ENCODE measurements at regions not wholly inside any gene's neighbourhood (a gene's known extent, or its start where the extent isn't known, plus 50 kb on each side); places are given as distances from the start of the nearest gene placed in this dataset.

DNA sequence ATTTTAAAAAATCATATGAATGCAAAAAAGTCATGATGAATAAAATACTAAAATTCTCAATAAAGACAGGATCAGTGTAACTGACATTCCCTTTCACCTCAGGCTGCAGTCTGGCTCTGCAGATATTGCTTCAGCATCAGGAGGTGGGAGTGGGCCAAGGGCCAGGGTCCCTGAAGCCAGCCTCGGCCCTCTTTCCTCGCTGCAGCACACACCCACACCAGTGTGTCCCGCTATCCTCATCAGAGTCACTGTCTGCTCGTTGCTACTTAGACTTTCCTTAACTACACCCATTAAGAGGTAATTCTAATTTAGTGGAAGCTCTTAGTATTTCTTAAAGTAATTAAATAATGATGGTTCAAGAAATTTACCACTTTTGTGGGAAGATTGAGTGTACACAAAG is 298.2 kb downstream of the UBE3D start:
- TF ChIP-seq, protein P1, sequence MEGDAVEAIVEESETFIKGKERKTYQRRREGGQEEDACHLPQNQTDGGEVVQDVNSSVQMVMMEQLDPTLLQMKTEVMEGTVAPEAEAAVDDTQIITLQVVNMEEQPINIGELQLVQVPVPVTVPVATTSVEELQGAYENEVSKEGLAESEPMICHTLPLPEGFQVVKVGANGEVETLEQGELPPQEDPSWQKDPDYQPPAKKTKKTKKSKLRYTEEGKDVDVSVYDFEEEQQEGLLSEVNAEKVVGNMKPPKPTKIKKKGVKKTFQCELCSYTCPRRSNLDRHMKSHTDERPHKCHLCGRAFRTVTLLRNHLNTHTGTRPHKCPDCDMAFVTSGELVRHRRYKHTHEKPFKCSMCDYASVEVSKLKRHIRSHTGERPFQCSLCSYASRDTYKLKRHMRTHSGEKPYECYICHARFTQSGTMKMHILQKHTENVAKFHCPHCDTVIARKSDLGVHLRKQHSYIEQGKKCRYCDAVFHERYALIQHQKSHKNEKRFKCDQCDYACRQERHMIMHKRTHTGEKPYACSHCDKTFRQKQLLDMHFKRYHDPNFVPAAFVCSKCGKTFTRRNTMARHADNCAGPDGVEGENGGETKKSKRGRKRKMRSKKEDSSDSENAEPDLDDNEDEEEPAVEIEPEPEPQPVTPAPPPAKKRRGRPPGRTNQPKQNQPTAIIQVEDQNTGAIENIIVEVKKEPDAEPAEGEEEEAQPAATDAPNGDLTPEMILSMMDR (IDR thresholded peaks at IDR 0.05), result no peak
- intact Hi-C loops (cut with micrococcal nuclease), result no loop called here
- H3K9me3 ChIP-seq (replicated peaks in 1 of 2; ENCODE audit: control insufficient read depth in 1 of 2, insufficient read depth in 1 of 2, low read length in 2 of 2), result no peaks in the 10 kb centered on the region
- no peak overlapping the region for H3K27ac ChIP-seq (ENCODE audit: low read depth in 1 of 2, low read length in 2 of 2)
- no peaks in the 10 kb centered on the region for H4K20me1 ChIP-seq (ENCODE audit: insufficient read depth, low read length)
- no peak overlapping the region for H3K27ac Mint-ChIP-seq
- no peaks in the 10 kb centered on the region for H3K27me3 Mint-ChIP-seq (ENCODE audit: low read depth in 3 of 3)
- H3K4me1 ChIP-seq (ENCODE audit: control insufficient read depth in 1 of 2, insufficient read depth in 2 of 2, low read length in 2 of 2), result no peaks in the 10 kb centered on the region
- no peaks in the 10 kb centered on the region for H3K27me3 ChIP-seq (ENCODE audit: control insufficient read depth in 2 of 2, insufficient read depth in 2 of 2, low read length in 2 of 2)
- H3K9me3 Mint-ChIP-seq, result peaks cover 0 to 3% (median 0%) of the 10 kb centered on the region in 7 donors
- no peak overlapping the region for H3K4me3 ChIP-seq (replicated peaks in 1 of 3; ENCODE audit: low read depth in 2 of 3, low read length in 3 of 3)
- H3K9ac ChIP-seq (ENCODE audit: insufficient read depth, low read length, poor library complexity, severe bottlenecking), result no peak overlapping the region
- H3K36me3 ChIP-seq (replicated peaks in 1 of 2; ENCODE audit: control insufficient read depth in 1 of 2, insufficient read depth in 2 of 2, low read length in 2 of 2), result no peaks in the 10 kb centered on the region
- H3K36me3 Mint-ChIP-seq, result no peaks in the 10 kb centered on the region
- no peaks in the 10 kb centered on the region for H3K79me2 ChIP-seq (ENCODE audit: insufficient read depth, low read length)
- WGBS (ENCODE audit: insufficient coverage), result no CpG with 5 or more reads among the region's 4 CpGs
- DNase-seq, result no peak
- H3K4me3 Mint-ChIP-seq, result no peak overlapping the region
- no peak overlapping the region for H2AFZ ChIP-seq (ENCODE audit: insufficient read depth, low read depth, low read length, poor library complexity, severe bottlenecking)
- H3K4me2 ChIP-seq (replicated peaks; ENCODE audit: extremely low read depth, low read length, poor library complexity, severe bottlenecking), result no peak overlapping the region
- no peaks in the 10 kb centered on the region for H3K4me1 Mint-ChIP-seq

DNA sequence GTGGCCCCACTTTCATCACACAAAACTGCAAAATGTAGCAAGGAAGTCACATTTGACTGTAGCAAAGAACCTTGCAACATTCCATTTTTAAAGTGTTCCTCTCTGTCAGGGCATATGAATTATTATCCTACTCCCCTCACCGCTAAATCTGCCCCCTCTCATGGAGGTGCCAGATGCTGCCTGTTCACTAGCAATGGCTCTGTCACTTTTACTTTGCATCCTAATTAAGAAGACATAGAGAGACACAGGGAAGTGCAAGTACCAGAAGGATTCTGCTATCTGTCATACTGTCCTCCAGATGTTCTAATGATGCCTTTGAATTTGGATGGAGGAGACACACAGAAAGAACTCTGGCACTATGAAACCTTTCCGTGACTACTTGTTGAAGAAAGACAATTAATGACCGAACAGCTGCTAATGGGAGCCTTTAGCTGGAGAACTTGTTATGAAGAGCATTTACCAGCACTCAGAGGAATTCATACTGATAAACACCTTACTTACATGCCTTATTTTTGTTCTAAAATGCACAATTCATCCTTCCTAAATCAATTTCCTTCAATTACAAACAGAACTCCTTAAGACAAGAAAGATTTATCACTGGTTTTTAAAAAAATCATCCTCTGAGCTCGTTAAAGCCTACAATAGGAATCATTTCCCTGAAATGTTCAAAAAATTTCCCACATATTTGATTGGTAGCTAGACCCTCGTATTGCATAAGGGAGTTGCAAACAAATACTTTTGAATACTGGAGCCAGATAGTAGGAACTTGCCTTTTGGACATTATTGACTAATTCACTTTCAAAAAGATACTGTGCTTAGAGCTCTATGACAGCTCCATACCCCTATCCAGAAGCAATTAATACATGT is 292.6 kb downstream of the UBE3D start:
- no peaks in the 10 kb centered on the region for H3K4me1 Mint-ChIP-seq
- Histone ChIP-seq H3K4me3 (replicated peaks in 1 of 3; ENCODE audit: low read depth in 2 of 3, low read length in 3 of 3) (no peak overlapping the region), H3K27me3 (ENCODE audit: control insufficient read depth in 2 of 2, insufficient read depth in 2 of 2, low read length in 2 of 2) (no peaks in the 10 kb centered on the region), H3K79me2 (ENCODE audit: insufficient read depth, low read length) (no peaks in the 10 kb centered on the region), H2AFZ (ENCODE audit: insufficient read depth, low read depth, low read length, poor library complexity, severe bottlenecking) (no peak overlapping the region), H3K27ac (ENCODE audit: low read depth in 1 of 2, low read length in 2 of 2) (no peak overlapping the region), H3K9me3 (replicated peaks in 1 of 2; ENCODE audit: control insufficient read depth in 1 of 2, insufficient read depth in 1 of 2, low read length in 2 of 2) (no peaks in the 10 kb centered on the region), H4K20me1 (ENCODE audit: insufficient read depth, low read length) (no peaks in the 10 kb centered on the region), H3K36me3 (replicated peaks in 1 of 2; ENCODE audit: control insufficient read depth in 1 of 2, insufficient read depth in 2 of 2, low read length in 2 of 2) (no peaks in the 10 kb centered on the region), H3K4me2 (replicated peaks; ENCODE audit: extremely low read depth, low read length, poor library complexity, severe bottlenecking) (no peak overlapping the region), H3K4me1 (ENCODE audit: control insufficient read depth in 1 of 2, insufficient read depth in 2 of 2, low read length in 2 of 2) (no peaks in the 10 kb centered on the region), H3K9ac (ENCODE audit: insufficient read depth, low read length, poor library complexity, severe bottlenecking) (no peak overlapping the region)
- peaks cover 0 to 3% (median 0%) of the 10 kb centered on the region in 7 donors for H3K9me3 Mint-ChIP-seq
- 80% methylated on average over 1 of the region's 5 CpGs for WGBS (ENCODE audit: insufficient coverage)
- no peak for DNase-seq
- TF ChIP-seq, protein P1 (IDR thresholded peaks at IDR 0.05), result no peak
- no peaks in the 10 kb centered on the region for H3K36me3 Mint-ChIP-seq
- no peak overlapping the region for H3K27ac Mint-ChIP-seq
- no peaks in the 10 kb centered on the region for H3K27me3 Mint-ChIP-seq (ENCODE audit: low read depth in 3 of 3)
- intact Hi-C loops (cut with micrococcal nuclease), result no loop called here
- H3K4me3 Mint-ChIP-seq, result no peak overlapping the region
